ENCODE measurements at regions not wholly inside any gene's neighbourhood (a gene's known extent, or its start where the extent isn't known, plus 50 kb on each side); places are given as distances from the start of the nearest gene placed in this dataset.
"Not testable (repeated sequence)": the region's sequence is repeated elsewhere in the genome, so short reads cannot be mapped to it uniquely, and the experiment has no call there.

- no peak for DNase-seq (ENCODE audit: low read depth)
Observed at GRCh38 chr1:224791362-224791941, 138.0 kb upstream of the DNAH14 start.

- DNase-seq (ENCODE audit: low read depth): no peak
Observed at GRCh38 chr1:224795591-224795990, 133.9 kb upstream of the DNAH14 start.

DNA sequence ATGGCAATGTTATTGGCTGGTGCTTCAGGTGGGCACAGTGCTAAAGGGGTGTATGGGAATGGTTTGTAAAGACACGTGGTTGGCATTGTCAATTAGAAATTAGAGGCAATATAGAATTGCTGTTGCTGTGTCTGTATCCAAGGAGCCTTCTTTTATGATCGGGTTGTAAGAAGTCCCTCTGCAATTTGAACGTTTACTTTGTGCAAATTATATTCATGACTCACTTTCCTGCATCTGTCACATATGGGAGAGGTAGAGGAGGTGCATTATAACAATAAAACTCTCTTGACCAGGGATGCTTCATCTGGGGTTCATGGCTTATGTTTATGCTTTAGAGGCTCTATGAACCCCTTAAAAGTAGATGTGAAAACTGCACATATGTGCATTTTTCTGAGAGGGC, 130.4 kb upstream of the DNAH14 start:
- no peak for DNase-seq (ENCODE audit: low read depth)

GRCh38 chr1:224800486-224801119, 128.9 kb upstream of the DNAH14 start:
- no peak for DNase-seq (ENCODE audit: low read depth)

- no peak for DNase-seq (ENCODE audit: low read depth)
Observed at GRCh38 chr1:224801844-224802490, 127.5 kb upstream of the DNAH14 start.

DNA sequence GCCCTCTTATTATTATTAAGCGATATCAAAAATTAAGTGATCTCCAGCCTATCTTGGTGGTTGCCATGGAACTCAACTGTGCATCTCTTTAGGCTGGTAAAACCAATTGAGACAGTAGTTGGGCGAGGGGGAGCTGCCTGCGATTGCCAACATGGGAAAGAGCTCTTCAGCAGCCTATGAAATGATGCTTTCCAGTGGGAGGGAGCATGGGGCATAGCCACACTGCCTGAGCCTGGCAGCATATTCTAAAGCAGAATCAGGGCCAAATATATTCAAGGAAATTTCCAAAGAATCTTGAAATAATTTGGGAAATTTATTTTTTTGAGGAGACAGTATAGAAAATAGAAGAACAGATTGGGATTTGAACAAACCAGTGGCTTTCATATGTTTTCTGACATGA, 126.9 kb upstream of the DNAH14 start:
- no peak for DNase-seq (ENCODE audit: low read depth)

GRCh38 chr1:224804220-224804619, 125.3 kb upstream of the DNAH14 start:
- DNase-seq (ENCODE audit: low read depth): no peak

DNA sequence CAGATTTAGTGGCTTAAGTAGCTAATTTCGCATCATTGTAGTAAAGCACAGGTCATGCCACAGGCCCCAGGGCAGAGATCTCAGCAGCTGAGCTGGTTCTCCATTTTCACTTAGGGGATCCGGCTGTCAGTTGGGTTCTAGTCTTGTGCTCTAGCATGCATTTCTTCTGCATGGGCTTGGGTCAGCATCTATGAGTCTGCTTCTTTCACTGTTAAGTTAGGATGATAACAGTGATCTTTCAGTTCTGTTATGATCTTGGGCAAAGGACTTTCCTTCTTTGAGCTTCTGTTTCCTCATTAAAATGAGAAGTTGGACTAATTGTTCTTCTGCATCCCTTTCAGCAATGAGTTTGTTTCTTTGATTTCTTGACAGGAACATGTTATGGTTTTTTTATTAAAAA, 123.6 kb upstream of the DNAH14 start:
- no peak for DNase-seq (ENCODE audit: low read depth)

GRCh38 chr1:224809137-224809536, 120.3 kb upstream of the DNAH14 start:
- no peak for DNase-seq (ENCODE audit: low read depth)

DNA sequence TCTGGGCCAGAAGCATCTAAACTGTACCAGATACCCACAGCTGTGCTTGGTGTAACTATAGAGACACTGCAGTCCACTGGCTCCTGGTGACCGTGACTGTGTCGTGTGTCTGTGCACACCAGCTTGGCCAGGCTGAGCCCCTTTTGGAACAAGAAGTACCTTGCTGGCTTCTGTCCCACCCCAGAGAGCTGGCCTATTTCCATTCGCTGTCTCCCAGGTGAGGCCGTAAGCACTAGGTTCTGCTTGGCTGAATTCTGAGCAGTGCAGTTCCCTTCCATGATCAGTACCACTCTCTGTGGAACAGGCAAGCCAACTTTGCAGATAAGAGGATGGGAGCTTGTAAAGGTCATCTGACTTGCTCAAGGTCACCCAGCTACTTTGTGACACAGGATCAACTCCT, 119.9 kb upstream of the DNAH14 start:
- DNase-seq (ENCODE audit: low read depth): no peak

DNA sequence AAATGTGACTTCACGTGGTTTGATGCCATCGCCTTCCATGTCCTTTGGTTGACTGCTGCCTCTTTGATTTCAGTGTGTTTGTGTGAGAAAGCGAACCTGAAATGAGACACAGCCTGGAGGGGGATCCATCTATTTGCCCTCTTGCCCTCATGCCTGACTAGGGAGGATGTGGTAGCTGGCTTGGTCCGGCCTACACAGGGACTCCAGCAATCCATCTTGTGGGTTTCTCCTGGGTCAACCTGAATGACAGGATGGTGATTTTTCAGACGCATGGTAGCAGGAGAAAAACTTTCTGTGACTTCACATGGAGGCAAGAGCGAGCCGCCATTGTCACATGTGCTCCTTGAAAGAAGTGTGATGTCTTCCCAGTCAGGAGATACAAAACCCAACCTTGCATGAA, 117.9 kb upstream of the DNAH14 start:
- DNase-seq (ENCODE audit: low read depth): no peak

DNA sequence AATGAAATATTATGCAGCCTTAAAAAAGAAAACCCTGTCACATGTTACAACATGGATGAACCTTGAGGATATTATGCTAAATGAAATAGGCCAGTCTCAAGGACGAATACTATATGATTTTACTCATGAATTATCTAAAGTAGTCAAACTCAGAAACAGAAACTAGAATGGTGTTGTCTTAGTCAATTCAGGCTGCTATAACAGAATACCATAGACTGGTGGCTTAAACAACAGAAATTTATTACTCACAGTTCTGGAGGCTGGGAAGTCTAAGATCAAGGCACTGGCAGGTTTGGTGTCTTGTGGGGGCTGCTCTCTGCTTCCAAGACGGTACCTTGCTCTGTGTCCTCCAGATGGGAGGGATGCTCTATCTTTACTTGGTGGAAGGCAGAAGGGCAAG, 113.8 kb upstream of the DNAH14 start:
- DNase-seq (ENCODE audit: low read depth): no peak

- DNase-seq (ENCODE audit: low read depth): no peak
Observed at GRCh38 chr1:224816062-224816461, 113.4 kb upstream of the DNAH14 start.

DNA sequence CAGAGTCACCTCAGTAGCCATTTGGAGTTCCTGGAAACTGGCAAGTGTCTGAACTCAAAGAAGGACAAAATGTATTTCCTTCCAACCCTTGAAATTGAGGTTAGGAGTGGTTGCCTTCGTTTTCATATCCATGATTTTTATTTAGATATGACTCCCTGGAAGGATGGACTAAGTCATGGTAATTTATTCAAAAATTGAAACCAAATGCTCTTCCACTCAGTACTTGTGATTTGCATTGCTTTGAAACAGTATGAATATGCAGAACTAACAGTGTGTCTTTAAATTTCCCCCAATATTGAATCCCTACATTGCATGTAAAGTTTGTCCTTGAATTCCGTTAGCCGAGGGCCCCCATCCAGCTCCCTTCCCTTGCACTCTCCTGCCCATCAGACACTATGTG, 112.1 kb upstream of the DNAH14 start:
- DNase-seq (ENCODE audit: low read depth): no peak

- DNase-seq (ENCODE audit: low read depth): no peak
Observed at GRCh38 chr1:224819861-224820260, 109.6 kb upstream of the DNAH14 start.

GRCh38 chr1:224820341-224820740, 109.1 kb upstream of the DNAH14 start:
- DNase-seq (ENCODE audit: low read depth): no peak

GRCh38 chr1:224821751-224822150, 107.7 kb upstream of the DNAH14 start:
- not testable (repeated sequence) for DNase-seq (ENCODE audit: low read depth)

DNA sequence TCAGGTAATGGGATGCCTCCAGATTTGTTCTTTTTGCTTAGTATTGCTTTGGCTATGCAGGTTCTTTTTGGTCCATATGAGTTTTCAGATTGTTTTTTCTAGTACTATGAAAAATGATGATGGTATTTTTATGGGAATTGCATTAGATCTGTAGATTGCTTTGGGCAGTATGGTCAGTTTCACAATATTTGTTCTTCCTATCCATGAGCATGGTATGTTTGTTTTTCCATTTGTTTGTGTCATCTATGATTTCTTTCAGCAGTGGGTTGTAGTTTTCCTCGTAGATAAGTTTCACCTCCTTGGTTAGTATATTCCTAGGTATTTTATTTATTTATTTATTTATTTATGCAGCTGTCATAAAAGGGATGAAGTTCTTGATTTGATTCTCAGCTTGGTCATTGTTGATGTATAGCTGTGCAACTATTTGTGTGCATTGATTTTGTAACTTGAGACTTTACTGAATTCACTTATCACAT, 103.9 kb upstream of the DNAH14 start:
- DNase-seq (ENCODE audit: low read depth): no peak

DNA sequence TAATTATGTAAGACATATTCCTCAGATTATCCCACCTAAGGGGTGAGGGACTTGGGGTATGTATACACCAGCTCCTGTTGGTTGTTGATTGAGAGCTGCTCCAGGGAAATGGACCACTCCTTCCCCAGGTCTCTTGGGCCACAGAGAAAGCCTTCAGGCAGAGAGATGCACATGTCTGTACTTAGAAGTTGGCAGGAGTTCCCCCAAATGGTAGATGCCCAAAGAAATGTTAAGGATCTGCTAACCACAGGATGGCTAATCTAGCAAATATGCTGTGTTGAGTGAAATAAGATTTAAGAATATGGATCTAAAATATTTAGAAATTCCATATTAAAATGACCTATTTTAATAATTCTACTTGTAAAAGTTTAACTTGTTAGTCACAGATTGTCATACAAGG, 100.8 kb upstream of the DNAH14 start:
- peak; percentile 49 for DNase-seq (ENCODE audit: low read depth)

- DNase-seq (ENCODE audit: low read depth): peak; percentile 14
Observed at GRCh38 chr1:224831501-224831900, 98.0 kb upstream of the DNAH14 start.

- DNase-seq (ENCODE audit: low read depth): not testable (repeated sequence)
Observed at GRCh38 chr1:224839648-224840300, 89.7 kb upstream of the DNAH14 start.

DNA sequence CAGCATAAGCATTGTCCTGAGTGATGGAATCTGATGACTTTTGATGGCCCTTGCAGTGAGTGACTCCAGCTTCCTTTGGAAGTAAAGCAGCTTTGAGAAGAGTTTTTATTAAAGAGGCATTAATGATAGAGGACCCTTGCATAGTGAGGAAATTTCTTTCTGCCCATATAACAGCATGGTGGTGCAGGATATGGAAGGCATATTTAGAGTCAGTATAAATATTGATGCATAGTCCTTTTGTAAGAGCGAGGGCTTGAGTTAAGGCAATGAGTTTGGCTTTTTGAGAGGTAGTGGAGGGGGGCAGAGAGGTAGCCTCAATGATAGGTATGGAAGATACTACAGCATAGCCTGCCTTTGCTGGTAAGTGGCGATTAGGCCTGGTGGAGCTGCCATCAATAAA, 87.7 kb upstream of the DNAH14 start:
- not testable (repeated sequence) for DNase-seq (ENCODE audit: low read depth)

All from RPMI7951 (cell line).